Adipocyte (in vitro differentiated cells): ENCODE measurements at regions not wholly inside any gene's neighbourhood (a gene's known extent, or its start where the extent isn't known, plus 50 kb on each side); places are given as distances from the start of the nearest gene placed in this dataset.
A peak's percentile ranks its signal among the peaks of the same experiment; 100 is the strongest.
"Not testable (repeated sequence)": the region's sequence is repeated elsewhere in the genome, so short reads cannot be mapped to it uniquely, and the experiment has no call there.

Experiments
- DNase-seq: peaks from one replicate; pipeline ENCODE4 v3.0.0-alpha.2; 2015; ENCODE audit warnings: low read depth
- H3K27me3 ChIP-seq: replicated peaks from 2 replicates; pipeline ENCODE4 v1.7.0; 2013; ENCODE audit warnings: mild to moderate bottlenecking, low read length, moderate library complexity; ENCODE audit not compliant: control insufficient read depth, insufficient read depth
- H3K36me3 ChIP-seq: 2 replicates; pipeline ENCODE4 v1.7.0; 2013; ENCODE audit warnings: low read length, mild to moderate bottlenecking, moderate library complexity; ENCODE audit not compliant: control insufficient read depth, insufficient read depth, severe bottlenecking
- H3K4me1 ChIP-seq: 2 replicates; pipeline ENCODE4 v1.7.0; 2013; ENCODE audit warnings: mild to moderate bottlenecking, low read length, moderate library complexity; ENCODE audit not compliant: control insufficient read depth, insufficient read depth
- H3K4me3 ChIP-seq: 2 replicates; pipeline ENCODE4 v1.7.0; 2013; ENCODE audit warnings: mild to moderate bottlenecking, low read length, moderate library complexity
- H3K9ac ChIP-seq: 2 replicates; pipeline ENCODE4 v1.7.0; 2013; ENCODE audit warnings: mild to moderate bottlenecking, low read length, moderate library complexity
- H3K9me3 ChIP-seq: 2 replicates; pipeline ENCODE4 v1.7.0; 2013; ENCODE audit warnings: mild to moderate bottlenecking, low read length, moderate library complexity; ENCODE audit not compliant: control insufficient read depth

GRCh38 chr12:94856324-94856723 is 147.2 kb downstream of the NDUFA12 start:
- Histone ChIP-seq H3K9me3 (peaks cover 3% of the 10 kb centered on the region), H3K4me1 (no peaks in the 10 kb centered on the region), H3K36me3 (no peaks in the 10 kb centered on the region), H3K27me3 (peaks cover 19% of the 10 kb centered on the region), H3K4me3 (no peak overlapping the region), H3K9ac (no peak overlapping the region)
- DNase-seq: no peak

DNA sequence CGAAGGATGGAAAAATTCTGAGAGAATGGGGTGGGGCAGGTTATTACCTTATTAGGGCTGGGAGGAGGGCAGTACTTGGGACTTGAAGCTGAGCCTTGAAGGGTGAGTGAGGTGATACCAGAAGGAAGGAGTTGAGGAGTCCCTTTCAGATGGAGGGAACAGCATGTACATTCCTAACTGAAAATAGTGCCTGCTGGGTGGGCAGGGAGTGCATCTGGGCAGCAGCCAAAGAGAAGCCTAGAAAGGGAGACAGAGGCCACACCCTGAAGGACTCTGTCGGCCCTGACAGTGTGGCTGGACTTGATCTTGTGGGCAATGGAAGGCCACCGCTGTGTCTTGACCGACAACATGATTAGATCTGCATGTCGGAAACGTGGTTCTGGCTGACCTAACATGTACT is 147.6 kb downstream of the NDUFA12 start:
- DNase-seq: no peak
- no peak overlapping the region for H3K9ac ChIP-seq
- peaks cover 17% of the 10 kb centered on the region for H3K27me3 ChIP-seq
- H3K4me3 ChIP-seq: no peak overlapping the region
- no peaks in the 10 kb centered on the region for H3K4me1 ChIP-seq
- no peaks in the 10 kb centered on the region for H3K36me3 ChIP-seq
- H3K9me3 ChIP-seq: peaks cover 3% of the 10 kb centered on the region

GRCh38 chr12:94851396-94852028 is 152.0 kb downstream of the NDUFA12 start:
- Histone ChIP-seq H3K9me3 (no peaks in the 10 kb centered on the region), H3K4me1 (no peaks in the 10 kb centered on the region), H3K27me3 (peaks cover 22% of the 10 kb centered on the region), H3K36me3 (no peaks in the 10 kb centered on the region), H3K9ac (no peak overlapping the region), H3K4me3 (no peak overlapping the region)
- no peak for DNase-seq

GRCh38 chr12:94849411-94849976 is 154.0 kb downstream of the NDUFA12 start:
- Histone ChIP-seq H3K9me3 (no peaks in the 10 kb centered on the region), H3K36me3 (no peaks in the 10 kb centered on the region), H3K27me3 (peaks cover 31% of the 10 kb centered on the region), H3K4me3 (no peak overlapping the region), H3K9ac (no peak overlapping the region), H3K4me1 (no peaks in the 10 kb centered on the region)
- DNase-seq: no peak

GRCh38 chr12:94848966-94849365 is 154.5 kb downstream of the NDUFA12 start:
- Histone ChIP-seq H3K9me3 (no peaks in the 10 kb centered on the region), H3K9ac (no peak overlapping the region), H3K27me3 (peaks cover 36% of the 10 kb centered on the region), H3K4me1 (no peaks in the 10 kb centered on the region), H3K4me3 (no peak overlapping the region), H3K36me3 (no peaks in the 10 kb centered on the region)
- DNase-seq: no peak

DNA sequence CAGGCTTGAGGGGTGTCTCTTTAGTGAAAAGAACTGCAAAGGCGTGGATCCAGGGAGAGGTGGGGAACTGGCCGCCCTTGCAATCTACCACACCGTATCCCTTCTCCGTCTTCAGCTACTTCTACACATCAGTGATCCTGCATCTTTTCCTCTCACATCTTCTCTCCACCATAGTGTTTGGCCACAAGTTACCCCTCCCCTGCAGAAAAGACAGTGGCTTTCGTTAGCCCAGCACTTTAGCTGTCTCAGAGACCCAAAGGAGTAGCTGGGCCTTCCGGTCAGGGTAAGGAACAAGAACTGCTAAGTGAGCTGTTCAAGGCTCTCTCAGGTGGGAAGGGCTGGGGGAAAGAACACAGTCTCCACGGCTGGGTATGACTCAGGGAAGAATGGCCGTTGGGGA is 158.4 kb downstream of the NDUFA12 start:
- no peak for DNase-seq
- Histone ChIP-seq H3K27me3 (peaks cover 29% of the 10 kb centered on the region), H3K4me1 (no peaks in the 10 kb centered on the region), H3K9me3 (no peaks in the 10 kb centered on the region), H3K4me3 (no peak overlapping the region), H3K9ac (no peak overlapping the region), H3K36me3 (no peaks in the 10 kb centered on the region)

- Histone ChIP-seq H3K36me3 (no peaks in the 10 kb centered on the region), H3K4me1 (no peaks in the 10 kb centered on the region), H3K27me3 (peaks cover 29% of the 10 kb centered on the region), H3K4me3 (no peak overlapping the region), H3K9me3 (no peaks in the 10 kb centered on the region), H3K9ac (no peak overlapping the region)
- no peak for DNase-seq
Observed at GRCh38 chr12:94844452-94844851, 159.0 kb downstream of the NDUFA12 start.

- Histone ChIP-seq H3K4me1 (peaks cover under 1% of the 10 kb centered on the region), H3K4me3 (no peak overlapping the region), H3K9ac (no peak overlapping the region), H3K9me3 (no peaks in the 10 kb centered on the region), H3K36me3 (no peaks in the 10 kb centered on the region), H3K27me3 (peaks cover 20% of the 10 kb centered on the region)
- no peak for DNase-seq
Observed at GRCh38 chr12:94841904-94842610, 161.4 kb downstream of the NDUFA12 start.

DNA sequence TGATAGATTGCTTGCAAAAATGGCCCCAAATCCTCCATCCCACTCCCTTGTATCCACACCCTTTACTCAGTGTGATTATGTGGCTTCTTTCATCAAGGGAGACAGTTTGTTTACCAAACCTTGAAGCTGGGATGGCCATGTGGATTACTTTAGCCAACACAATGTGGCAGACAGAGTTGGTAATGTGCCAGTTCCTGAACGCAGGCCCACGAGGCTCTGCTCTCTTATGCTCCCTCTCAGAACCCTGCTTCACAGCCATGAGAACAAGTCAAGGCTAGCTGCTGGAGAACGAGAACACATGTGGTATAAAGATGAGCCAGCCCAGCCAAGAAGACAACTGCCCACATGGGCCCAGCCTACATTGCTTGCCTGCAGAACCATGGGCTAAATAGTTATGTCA is 162.3 kb downstream of the NDUFA12 start:
- Histone ChIP-seq H3K9me3 (no peaks in the 10 kb centered on the region), H3K4me3 (no peak overlapping the region), H3K27me3 (peaks cover 20% of the 10 kb centered on the region), H3K4me1 (peaks cover 7% of the 10 kb centered on the region), H3K36me3 (no peaks in the 10 kb centered on the region), H3K9ac (no peak overlapping the region)
- no peak for DNase-seq

- H3K9ac ChIP-seq: no peak overlapping the region
- peaks cover 7% of the 10 kb centered on the region for H3K4me1 ChIP-seq
- H3K9me3 ChIP-seq: no peaks in the 10 kb centered on the region
- no peak for DNase-seq
- no peak overlapping the region for H3K4me3 ChIP-seq
- peaks cover 10% of the 10 kb centered on the region for H3K27me3 ChIP-seq
- no peaks in the 10 kb centered on the region for H3K36me3 ChIP-seq
Observed at GRCh38 chr12:94839347-94839746, 164.2 kb downstream of the NDUFA12 start.

GRCh38 chr12:94836952-94837670 is 166.4 kb downstream of the NDUFA12 start:
- H3K9me3 ChIP-seq, H3K36me3 ChIP-seq, H3K9ac ChIP-seq, H3K4me3 ChIP-seq, H3K27me3 ChIP-seq: not testable (repeated sequence)
- H3K4me1 ChIP-seq: peaks cover 20% of the 10 kb centered on the region
- peak; percentile 81 for DNase-seq
